ENCODE measurements at regions not wholly inside any gene's neighbourhood (a gene's known extent, or its start where the extent isn't known, plus 50 kb on each side); places are given as distances from the start of the nearest gene placed in this dataset.

- no peaks in the 10 kb centered on the region for H3K36me3 Mint-ChIP-seq (ENCODE audit: low read depth)
- 93 to 94% methylated on average over 2 to 3 of the region's 3 CpGs for WGBS, 2 experiments (ENCODE audit: insufficient coverage in 1 of 2, insufficient read length in 1 of 2)
- TF ChIP-seq CTCF (conservative IDR thresholded peaks at IDR 0.05): no peak
Observed at GRCh38 chr9:84177407-84177806, 163.2 kb downstream of the SLC28A3 start.

GRCh38 chr9:84179531-84179930, 161.0 kb downstream of the SLC28A3 start:
- H3K4me3 ChIP-seq (ENCODE audit: low read length): no peak overlapping the region
- DNase-seq: no peak
- H3K9me3 ChIP-seq (ENCODE audit: control insufficient read depth, low read length): no peaks in the 10 kb centered on the region
- Mint-ChIP-seq H3K36me3 (ENCODE audit: low read depth) (no peaks in the 10 kb centered on the region), H3K27ac (no peak overlapping the region), H3K4me3 (no peak overlapping the region), H3K9me3 (peaks cover 2% of the 10 kb centered on the region), H3K4me1 (no peaks in the 10 kb centered on the region), H3K27me3 (ENCODE audit: insufficient read depth) (peaks cover 70% of the 10 kb centered on the region)
- WGBS, 2 experiments (ENCODE audit: insufficient coverage in 1 of 2, insufficient read length in 1 of 2): 89 to 92% methylated on average over 2 to 5 of the region's 5 CpGs
- no peak overlapping the region for H3K27ac ChIP-seq (ENCODE audit: low read depth, low read length)
- H3K9ac ChIP-seq (ENCODE audit: extremely low read depth, low read length, poor library complexity, severe bottlenecking): no peak overlapping the region
- peaks cover 61% of the 10 kb centered on the region for H3K27me3 ChIP-seq (ENCODE audit: control insufficient read depth, insufficient read depth, low read length, poor library complexity, severe bottlenecking)
- no peak for TF ChIP-seq CTCF (conservative IDR thresholded peaks at IDR 0.05)
- H3K4me1 ChIP-seq (ENCODE audit: control insufficient read depth, insufficient read depth, low read length): no peaks in the 10 kb centered on the region
- no peaks in the 10 kb centered on the region for H3K36me3 ChIP-seq (ENCODE audit: control insufficient read depth, insufficient read depth, low read length)

More at GRCh38 chr9:84177407-84177806, 163.2 kb downstream of the SLC28A3 start:
- DNase-seq: no peak
- Histone ChIP-seq H3K27ac (ENCODE audit: low read depth, low read length) (no peak overlapping the region), H3K4me1 (ENCODE audit: control insufficient read depth, insufficient read depth, low read length) (no peaks in the 10 kb centered on the region), H3K9me3 (ENCODE audit: control insufficient read depth, low read length) (no peaks in the 10 kb centered on the region), H3K4me3 (ENCODE audit: low read length) (no peak overlapping the region), H3K36me3 (ENCODE audit: control insufficient read depth, insufficient read depth, low read length) (no peaks in the 10 kb centered on the region), H3K27me3 (ENCODE audit: control insufficient read depth, insufficient read depth, low read length, poor library complexity, severe bottlenecking) (peaks cover 73% of the 10 kb centered on the region), H3K9ac (ENCODE audit: extremely low read depth, low read length, poor library complexity, severe bottlenecking) (no peak overlapping the region)
- Mint-ChIP-seq H3K27me3 (ENCODE audit: insufficient read depth) (peaks cover 85% of the 10 kb centered on the region), H3K4me3 (no peak overlapping the region), H3K27ac (no peak overlapping the region), H3K9me3 (peaks cover 2% of the 10 kb centered on the region), H3K4me1 (peaks cover 8% of the 10 kb centered on the region)

- Histone ChIP-seq H3K9me3 (ENCODE audit: control insufficient read depth, low read length) (no peaks in the 10 kb centered on the region), H3K27me3 (ENCODE audit: control insufficient read depth, insufficient read depth, low read length, poor library complexity, severe bottlenecking) (peaks cover 1% of the 10 kb centered on the region), H3K9ac (ENCODE audit: extremely low read depth, low read length, poor library complexity, severe bottlenecking) (no peak overlapping the region), H3K36me3 (ENCODE audit: control insufficient read depth, insufficient read depth, low read length) (no peaks in the 10 kb centered on the region), H3K27ac (ENCODE audit: low read depth, low read length) (no peak overlapping the region), H3K4me3 (ENCODE audit: low read length) (no peak overlapping the region), H3K4me1 (ENCODE audit: control insufficient read depth, insufficient read depth, low read length) (no peaks in the 10 kb centered on the region)
- no peak overlapping the region for H3K27ac Mint-ChIP-seq
- WGBS, 2 experiments (ENCODE audit: insufficient coverage in 1 of 2, insufficient read length in 1 of 2): 96 to 98% methylated on average over 2 to 5 of the region's 5 CpGs
- no peak overlapping the region for H3K4me3 Mint-ChIP-seq
- H3K36me3 Mint-ChIP-seq (ENCODE audit: low read depth): no peaks in the 10 kb centered on the region
- peaks cover 3% of the 10 kb centered on the region for H3K9me3 Mint-ChIP-seq
- TF ChIP-seq CTCF (conservative IDR thresholded peaks at IDR 0.05): no peak
- DNase-seq: no peak
- peaks cover 7% of the 10 kb centered on the region for H3K27me3 Mint-ChIP-seq (ENCODE audit: insufficient read depth)
- H3K4me1 Mint-ChIP-seq: peaks cover 2% of the 10 kb centered on the region
Observed at GRCh38 chr9:84187090-84187489, 153.5 kb downstream of the SLC28A3 start.

Measured in endodermal cell (in vitro differentiated cells).